Lung (tissue), 11 donors: ENCODE measurements at regions not wholly inside any gene's neighbourhood (a gene's known extent, or its start where the extent isn't known, plus 50 kb on each side); places are given as distances from the start of the nearest gene placed in this dataset.
A peak's percentile ranks its signal among the peaks of the same experiment; 100 is the strongest.

ENCODE experiments used
- ATAC-seq: fragments of 200-7000 bp; cut with Tn5 transposase; one replicate; pipeline ENCODE4 v1.9.1; 2020; ENCODE audit warnings: moderate number of reproducible peaks; ENCODE audit not compliant: insufficient read depth, low FRiP score
- DNase-seq, 3 donors: peaks; one replicate each; pipeline ENCODE4 v3.0.0-alpha.2; 2013 to 2017
- H3K27ac ChIP-seq, 2 donors: one replicate each; pipeline ENCODE4 v1.5.1; 2013; ENCODE audit warnings: mild to moderate bottlenecking in 2 of 2, moderate library complexity in 2 of 2, control low read depth in 1 of 2, inconsistent platforms in 1 of 2, low read depth in 1 of 2, low read length in 1 of 2
- H3K27me3 ChIP-seq, 3 donors: one replicate each; pipeline ENCODE4 v1.5.1; 2013; ENCODE audit warnings: low read length in 2 of 3; ENCODE audit not compliant: control insufficient read depth in 3 of 3, insufficient read depth in 3 of 3
- H3K36me3 ChIP-seq, 4 donors: one replicate each; pipeline ENCODE4 v1.5.1; 2013; ENCODE audit warnings: low read length in 4 of 4, mild to moderate bottlenecking in 1 of 4, moderate library complexity in 1 of 4; ENCODE audit not compliant: control insufficient read depth in 4 of 4, insufficient read depth in 4 of 4
- H3K4me1 ChIP-seq, 5 donors: one replicate each; pipeline ENCODE4 v1.5.1; 2013; ENCODE audit warnings: low read length in 5 of 5, mild to moderate bottlenecking in 2 of 5, moderate library complexity in 1 of 5; ENCODE audit not compliant: control insufficient read depth in 5 of 5, insufficient read depth in 5 of 5
- H3K4me3 ChIP-seq: one replicate; pipeline ENCODE4 v1.5.1; 2013; ENCODE audit warnings: mild to moderate bottlenecking, control low read depth, moderate library complexity
- H3K9ac ChIP-seq, 2 donors: one replicate each; pipeline ENCODE4 v1.5.1; 2013; ENCODE audit warnings: low read length in 2 of 2, control low read depth in 1 of 2; ENCODE audit not compliant: insufficient read depth in 1 of 2
- H3K9me3 ChIP-seq, 4 donors: one replicate each; pipeline ENCODE4 v1.5.1; 2013; ENCODE audit warnings: low read length in 3 of 4, mild to moderate bottlenecking in 1 of 4, moderate library complexity in 1 of 4; ENCODE audit not compliant: control insufficient read depth in 4 of 4, insufficient read depth in 3 of 4
- WGBS, 2 donors: extraction: QIAGEN DNeasy Blood & Tissue Kit; methylation state at CpG; one replicate each; pipeline ENCODE4 v1.1.7; 2013; 5-methylcytosine and 5-hydroxymethylcytosine counted together
- TF ChIP-seq, protein P1 (sequence below): IDR thresholded peaks from 2 replicates; pipeline ENCODE4 v1.5.1; 2012; ENCODE audit warnings: mild to moderate bottlenecking; ENCODE audit errors: control extremely low read depth, extremely low read depth
- donor health status: control.
- donor health status: control.
- donor health status: Bipolar disorder and iron deficiency.
- donor health status: healthy.
- donor health status: DM: yes; HTN: yes; CAD: no.

GRCh38 chr9:28319981-28320380 is 746.7 kb upstream of the C9orf72 start:
- 71 to 78% methylated on average over 2 of the region's 2 CpGs for WGBS, 2 donors
- TF ChIP-seq, protein P1, sequence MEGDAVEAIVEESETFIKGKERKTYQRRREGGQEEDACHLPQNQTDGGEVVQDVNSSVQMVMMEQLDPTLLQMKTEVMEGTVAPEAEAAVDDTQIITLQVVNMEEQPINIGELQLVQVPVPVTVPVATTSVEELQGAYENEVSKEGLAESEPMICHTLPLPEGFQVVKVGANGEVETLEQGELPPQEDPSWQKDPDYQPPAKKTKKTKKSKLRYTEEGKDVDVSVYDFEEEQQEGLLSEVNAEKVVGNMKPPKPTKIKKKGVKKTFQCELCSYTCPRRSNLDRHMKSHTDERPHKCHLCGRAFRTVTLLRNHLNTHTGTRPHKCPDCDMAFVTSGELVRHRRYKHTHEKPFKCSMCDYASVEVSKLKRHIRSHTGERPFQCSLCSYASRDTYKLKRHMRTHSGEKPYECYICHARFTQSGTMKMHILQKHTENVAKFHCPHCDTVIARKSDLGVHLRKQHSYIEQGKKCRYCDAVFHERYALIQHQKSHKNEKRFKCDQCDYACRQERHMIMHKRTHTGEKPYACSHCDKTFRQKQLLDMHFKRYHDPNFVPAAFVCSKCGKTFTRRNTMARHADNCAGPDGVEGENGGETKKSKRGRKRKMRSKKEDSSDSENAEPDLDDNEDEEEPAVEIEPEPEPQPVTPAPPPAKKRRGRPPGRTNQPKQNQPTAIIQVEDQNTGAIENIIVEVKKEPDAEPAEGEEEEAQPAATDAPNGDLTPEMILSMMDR = no peak
- Histone ChIP-seq H3K9me3 (no peaks in the 10 kb centered on the region), H3K9ac (no peak overlapping the region), H3K27me3 (no peaks in the 10 kb centered on the region), H3K4me3 (no peak overlapping the region), H3K36me3 (no peaks in the 10 kb centered on the region), H3K4me1 (no peaks in the 10 kb centered on the region), H3K27ac (no peak overlapping the region)
- no peak for DNase-seq
- no peak for ATAC-seq

GRCh38 chr9:28320616-28321015 is 747.3 kb upstream of the C9orf72 start:
- Histone ChIP-seq H3K27ac (no peak overlapping the region), H3K27me3 (no peaks in the 10 kb centered on the region), H3K9ac (no peak overlapping the region), H3K36me3 (no peaks in the 10 kb centered on the region), H3K4me3 (no peak overlapping the region), H3K9me3 (no peaks in the 10 kb centered on the region), H3K4me1 (no peaks in the 10 kb centered on the region)
- peak in 1 of 3 donors; percentile 1 for DNase-seq
- TF ChIP-seq, protein P1 = no peak
- 37 to 56% methylated on average over 5 of the region's 5 CpGs for WGBS, 2 donors
- ATAC-seq = no peak

DNA sequence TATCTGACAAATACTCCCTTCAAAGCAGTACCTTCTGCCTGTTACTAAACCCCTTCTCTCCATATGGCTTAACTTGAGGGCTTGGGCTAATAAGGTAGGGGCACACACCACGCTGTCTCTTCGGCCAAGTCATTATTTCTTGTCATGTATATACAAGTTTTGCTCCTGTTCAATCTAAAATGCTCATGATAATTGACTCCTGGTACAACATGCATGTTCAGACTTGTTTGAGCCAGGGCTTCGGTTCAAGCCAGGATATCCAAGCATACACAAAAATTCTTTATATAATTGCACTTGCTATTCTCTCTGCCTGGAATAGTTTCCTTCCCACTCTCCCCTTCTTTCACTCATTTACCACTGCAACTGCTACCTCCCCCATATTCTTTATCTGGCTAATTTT is 756.0 kb upstream of the C9orf72 start:
- TF ChIP-seq, protein P1 = no peak

GRCh38 chr9:28332648-28333047 is 759.4 kb upstream of the C9orf72 start:
- H3K4me3 ChIP-seq = no peak overlapping the region
- no peaks in the 10 kb centered on the region for H3K4me1 ChIP-seq
- no peaks in the 10 kb centered on the region for H3K36me3 ChIP-seq
- TF ChIP-seq, protein P1 = no peak
- H3K9me3 ChIP-seq = no peaks in the 10 kb centered on the region
- no peak overlapping the region for H3K27ac ChIP-seq
- ATAC-seq (no peak), DNase-seq (no peak)
- WGBS, 2 donors = 53 to 72% methylated on average over 3 of the region's 3 CpGs
- H3K27me3 ChIP-seq = no peaks in the 10 kb centered on the region
- no peak overlapping the region for H3K9ac ChIP-seq

More for the DNA sequence above, 756.0 kb upstream of the C9orf72 start:
- no peak for DNase-seq
- Histone ChIP-seq H3K4me1 (no peaks in the 10 kb centered on the region), H3K9me3 (no peaks in the 10 kb centered on the region), H3K27ac (no peak overlapping the region), H3K9ac (no peak overlapping the region), H3K4me3 (no peak overlapping the region), H3K36me3 (no peaks in the 10 kb centered on the region), H3K27me3 (no peaks in the 10 kb centered on the region)
- 85 to 94% methylated on average over 3 of the region's 3 CpGs for WGBS, 2 donors
- ATAC-seq = no peak
